Stimulated activated CD8-positive, alpha-beta memory T cell treated with anti-CD3 and anti-CD28 coated beads, Interleukin-7, amount 100 ng/mL, for 48 hours (primary cell): ENCODE measurements at regions not wholly inside any gene's neighbourhood (a gene's known extent, or its start where the extent isn't known, plus 50 kb on each side); places are given as distances from the start of the nearest gene placed in this dataset.

Source experiments
- DNase-seq, 2 donors: peaks; one replicate each; pipeline ENCODE4 v3.0.0-alpha.2; 2020; ENCODE audit warnings: low read depth in 1 of 2; ENCODE audit errors: extremely low read depth in 1 of 2

- DNase-seq: no peak
These were observed 133.7 kb downstream of the NMUR2 start for GRCh38 chr5:152271420-152271819.

GRCh38 chr5:152270096-152270495, 135.0 kb downstream of the NMUR2 start:
- no peak for DNase-seq

GRCh38 chr5:152269533-152269932, 135.5 kb downstream of the NMUR2 start:
- no peak for DNase-seq

- no peak for DNase-seq
These were observed 140.3 kb downstream of the NMUR2 start for GRCh38 chr5:152264645-152265254.

GRCh38 chr5:152262667-152263066, 142.4 kb downstream of the NMUR2 start:
- no peak for DNase-seq

- no peak for DNase-seq
These were observed 144.1 kb downstream of the NMUR2 start for GRCh38 chr5:152260940-152261339.

GRCh38 chr5:152259702-152260101, 145.4 kb downstream of the NMUR2 start:
- no peak for DNase-seq

GRCh38 chr5:152256580-152256979, 148.5 kb downstream of the NMUR2 start:
- no peak for DNase-seq

- DNase-seq: no peak
These were observed 149.7 kb downstream of the NMUR2 start for GRCh38 chr5:152255411-152255810.

GRCh38 chr5:152247850-152248385, 157.2 kb downstream of the NMUR2 start:
- no peak for DNase-seq

GRCh38 chr5:152246401-152246800, 158.7 kb downstream of the NMUR2 start:
- no peak for DNase-seq

GRCh38 chr5:152237531-152237930, 167.5 kb downstream of the NMUR2 start:
- DNase-seq: no peak

GRCh38 chr5:152226191-152226590, 178.9 kb downstream of the NMUR2 start:
- DNase-seq: no peak

GRCh38 chr5:152221721-152222629, 183.1 kb downstream of the NMUR2 start:
- no peak for DNase-seq

GRCh38 chr5:152218694-152219093, 186.4 kb downstream of the NMUR2 start:
- DNase-seq: no peak

GRCh38 chr5:152205804-152206203, 199.3 kb downstream of the NMUR2 start:
- no peak for DNase-seq

- no peak for DNase-seq
These were observed 202.8 kb downstream of the NMUR2 start for GRCh38 chr5:152202321-152202720.

GRCh38 chr5:152193391-152194107, 211.5 kb downstream of the NMUR2 start:
- no peak for DNase-seq

- no peak for DNase-seq
These were observed 216.8 kb downstream of the NMUR2 start for GRCh38 chr5:152188251-152188650.

GRCh38 chr5:152187668-152188067, 217.4 kb downstream of the NMUR2 start:
- DNase-seq: no peak

GRCh38 chr5:152185547-152186245, 219.4 kb downstream of the NMUR2 start:
- no peak for DNase-seq
